ENCODE measurements at regions not wholly inside any gene's neighbourhood (a gene's known extent, or its start where the extent isn't known, plus 50 kb on each side); places are given as distances from the start of the nearest gene placed in this dataset.

- TF ChIP-seq POLR2AphosphoS5 (IDR thresholded peaks at IDR 0.05; ENCODE audit: borderline replicate concordance, low read depth, low read length) (no peak), EZH2 (IDR thresholded peaks at IDR 0.05) (no peak)
Measured at GRCh38 chr11:92830377-92831155, 138.9 kb upstream of the MTNR1B start.

Data from SK-N-MC (cell line).